HG02759 (cell line): ENCODE measurements at regions not wholly inside any gene's neighbourhood (a gene's known extent, or its start where the extent isn't known, plus 50 kb on each side); places are given as distances from the start of the nearest gene placed in this dataset.
A peak's percentile ranks its signal among the peaks of the same experiment; 100 is the strongest.
"Not testable (repeated sequence)": the region's sequence is repeated elsewhere in the genome, so short reads cannot be mapped to it uniquely, and the experiment has no call there.

ENCODE experiments used
- ATAC-seq: cut with Tn5 transposase; IDR thresholded peaks from one replicate; pipeline ENCODE4 v1.9.1; 2021; ENCODE audit warnings: mild to moderate bottlenecking, moderate library complexity; ENCODE audit not compliant: unreplicated experiment

DNA sequence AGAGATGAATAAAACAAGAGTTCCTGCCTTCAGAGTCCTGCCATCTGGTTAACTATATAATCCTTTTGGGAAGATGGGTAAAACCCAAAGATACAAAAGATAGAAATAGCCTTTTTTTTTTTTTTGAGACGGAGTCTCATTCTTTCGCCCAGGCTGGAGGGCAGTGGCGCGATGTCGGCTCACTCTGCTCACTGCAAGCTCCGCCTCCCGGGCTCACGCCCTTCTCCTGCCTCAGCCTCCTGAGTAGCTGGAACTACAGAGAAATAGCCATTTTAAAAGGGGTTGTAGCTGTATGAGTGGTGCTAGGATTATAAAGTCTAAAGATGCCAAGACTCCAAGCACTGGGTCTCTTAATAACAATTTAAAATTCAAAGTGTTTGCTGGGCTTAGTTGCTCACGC is 97.2 kb downstream of the KDR start:
- no peak for ATAC-seq

DNA sequence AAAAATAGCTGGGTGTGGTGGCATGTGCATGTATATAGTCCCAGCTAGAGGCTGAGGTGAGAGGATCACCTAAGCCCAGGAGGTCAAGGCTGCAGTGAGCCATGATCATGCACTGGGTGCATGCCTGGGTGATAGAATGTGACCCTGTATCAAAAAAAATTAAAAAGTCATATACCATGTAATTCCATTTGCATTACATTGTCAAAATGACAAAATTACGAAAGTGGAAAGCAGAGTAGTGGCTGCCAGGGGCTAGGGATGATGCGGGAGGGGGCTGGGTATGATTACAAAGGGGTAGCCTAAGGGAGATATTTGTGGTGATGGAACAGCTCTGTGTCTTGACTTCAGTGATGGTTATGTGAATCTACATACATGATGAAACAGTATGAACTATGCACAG is 97.8 kb downstream of the KDR start:
- no peak for ATAC-seq

- ATAC-seq: not testable (repeated sequence)
Observed at GRCh38 chr4:55025456-55025855, 99.9 kb downstream of the KDR start.

GRCh38 chr4:55023030-55023429 is 102.4 kb downstream of the KDR start:
- no peak for ATAC-seq

DNA sequence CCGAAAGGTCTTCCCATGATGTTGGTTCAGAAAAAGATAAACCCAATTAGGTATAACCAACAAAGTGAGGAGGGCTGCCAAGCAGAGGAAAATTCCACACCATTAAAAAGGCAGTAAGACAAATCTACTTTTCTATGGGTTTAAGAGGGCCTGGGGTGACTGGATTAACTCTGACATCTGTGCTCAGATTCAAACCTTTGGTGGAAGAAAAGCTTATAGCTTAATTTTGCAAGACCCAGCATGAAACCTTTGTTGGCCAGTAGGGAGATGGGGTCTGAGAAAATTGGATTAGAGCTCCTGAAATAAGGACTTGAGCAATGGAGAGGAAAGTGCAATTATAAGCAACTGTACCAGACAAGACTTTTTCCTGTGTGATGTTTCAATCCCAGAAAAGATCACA is 104.2 kb downstream of the KDR start:
- no peak for ATAC-seq

DNA sequence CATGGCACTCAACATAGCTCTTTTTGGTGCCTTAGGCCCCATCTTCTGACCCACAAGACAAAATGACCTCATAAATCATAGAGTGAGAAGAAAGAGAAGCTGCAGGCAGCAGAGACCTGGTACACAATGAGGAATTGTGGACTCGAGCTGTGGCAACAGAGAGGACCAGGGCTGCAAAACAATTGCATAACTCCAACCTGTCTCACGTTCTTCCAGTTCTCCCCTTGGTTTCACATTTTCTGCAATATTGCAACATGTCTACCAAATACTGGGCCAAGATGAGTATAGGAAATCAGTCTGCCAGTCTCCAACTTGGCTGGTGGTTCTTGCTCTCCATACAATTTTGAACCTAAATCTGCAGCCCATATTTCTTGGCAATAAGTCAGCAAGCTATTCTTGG is 105.3 kb downstream of the KDR start:
- no peak for ATAC-seq

GRCh38 chr4:55018978-55019377 is 106.4 kb downstream of the KDR start:
- no peak for ATAC-seq

DNA sequence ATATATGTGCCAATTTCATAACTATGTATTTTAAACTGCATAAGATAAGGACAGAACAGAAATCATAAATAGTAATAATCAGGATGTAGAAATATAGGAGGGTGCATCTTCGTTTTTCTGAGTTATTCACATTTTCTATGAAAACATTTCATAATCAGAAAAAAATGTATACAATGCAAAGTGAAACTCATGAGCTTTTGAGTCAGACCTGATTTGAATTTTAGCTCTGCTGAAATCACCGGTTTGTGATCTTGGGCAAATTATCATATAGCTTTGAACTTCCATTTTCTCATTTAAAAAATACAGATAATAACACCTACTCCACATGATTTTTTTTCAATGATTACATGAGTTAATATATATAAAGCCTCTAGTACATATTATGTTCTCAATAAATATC is 106.9 kb downstream of the KDR start:
- ATAC-seq: no peak

DNA sequence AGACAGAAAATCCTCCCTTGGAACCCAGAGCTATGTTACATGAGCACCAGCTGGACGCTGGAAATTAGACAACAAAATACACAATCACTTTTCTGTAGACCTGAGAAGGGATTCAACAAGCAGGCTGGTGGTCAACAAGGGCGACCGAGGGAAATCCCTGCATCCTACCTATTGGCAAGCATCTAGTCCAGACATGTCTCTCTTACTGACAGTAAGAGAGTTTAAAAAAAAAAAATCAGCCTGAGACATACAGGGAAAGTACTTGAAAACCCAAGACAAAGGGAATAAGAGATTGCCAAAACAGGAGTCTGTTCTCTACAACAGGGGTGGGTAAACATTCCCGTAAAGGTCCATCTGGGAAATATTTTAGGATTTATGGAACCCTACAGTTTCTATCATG is 108.0 kb downstream of the KDR start:
- no peak for ATAC-seq

- ATAC-seq: no peak
Observed at GRCh38 chr4:55016131-55016530, 109.3 kb downstream of the KDR start.

- no peak for ATAC-seq
Observed at GRCh38 chr4:55014876-55015275, 110.5 kb downstream of the KDR start.

DNA sequence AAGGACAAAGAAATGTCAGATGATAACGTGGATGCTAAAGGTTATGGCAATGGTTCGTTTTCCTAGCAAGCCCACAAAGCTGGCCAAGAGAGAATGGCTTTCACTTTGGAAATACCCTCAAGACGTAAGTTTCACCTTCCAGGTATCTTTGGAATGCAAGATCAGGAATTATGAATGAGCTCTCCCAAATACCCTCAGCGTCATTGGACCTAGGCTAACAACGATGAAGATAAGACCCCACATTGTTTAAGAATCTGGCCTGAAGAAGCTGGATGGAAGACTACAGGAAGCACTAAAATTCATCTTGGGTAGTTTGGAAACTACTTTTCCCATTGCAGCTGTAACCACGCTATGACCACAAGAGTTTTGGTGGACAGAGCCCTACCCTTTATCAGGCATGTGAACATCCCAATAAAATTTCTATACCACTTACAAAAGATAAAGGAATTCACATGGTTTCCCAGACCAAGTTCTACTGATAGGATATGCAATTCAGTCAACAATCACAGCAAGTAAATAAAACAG is 111.9 kb downstream of the KDR start:
- no peak for ATAC-seq

DNA sequence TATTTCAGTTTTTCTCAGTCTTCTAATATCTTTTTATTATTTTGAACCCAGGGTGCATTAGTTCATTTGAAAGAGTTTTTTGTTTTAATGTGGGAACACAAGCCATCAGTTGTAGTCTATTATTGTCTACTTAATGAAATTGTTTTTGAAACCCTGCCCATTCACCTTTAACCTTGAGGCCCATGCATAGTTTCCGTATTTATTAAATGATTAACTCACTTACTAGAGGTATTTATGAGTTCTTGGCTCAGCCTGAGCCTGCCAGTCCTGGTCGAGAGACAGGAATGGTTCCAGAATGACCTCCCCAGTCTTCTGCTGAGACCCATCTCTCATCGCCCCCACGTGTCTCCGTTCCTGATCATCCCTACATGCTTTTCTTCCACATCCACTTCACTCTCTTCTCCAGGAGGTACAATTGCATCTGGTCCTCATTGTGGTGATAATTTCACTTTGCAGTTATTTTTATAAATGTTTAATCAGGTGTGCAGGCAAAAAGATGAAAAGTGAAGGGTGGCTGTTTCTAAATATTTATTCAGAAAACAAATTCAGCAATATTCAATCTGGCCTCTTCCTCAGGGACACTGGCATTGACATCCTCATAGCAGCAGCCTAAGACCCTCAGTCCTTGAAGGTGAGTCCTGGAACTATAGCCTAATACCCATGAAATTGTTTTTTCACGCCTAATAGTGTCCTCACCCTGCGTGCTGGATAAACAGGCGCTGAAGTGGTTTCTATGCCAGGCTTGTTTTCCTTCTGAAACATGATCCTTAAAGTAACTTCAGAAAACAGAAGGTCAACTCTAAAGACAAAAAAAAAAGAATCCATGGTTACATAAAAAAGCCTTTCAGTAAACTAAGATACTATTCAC is 112.8 kb downstream of the KDR start:
- no peak for ATAC-seq

DNA sequence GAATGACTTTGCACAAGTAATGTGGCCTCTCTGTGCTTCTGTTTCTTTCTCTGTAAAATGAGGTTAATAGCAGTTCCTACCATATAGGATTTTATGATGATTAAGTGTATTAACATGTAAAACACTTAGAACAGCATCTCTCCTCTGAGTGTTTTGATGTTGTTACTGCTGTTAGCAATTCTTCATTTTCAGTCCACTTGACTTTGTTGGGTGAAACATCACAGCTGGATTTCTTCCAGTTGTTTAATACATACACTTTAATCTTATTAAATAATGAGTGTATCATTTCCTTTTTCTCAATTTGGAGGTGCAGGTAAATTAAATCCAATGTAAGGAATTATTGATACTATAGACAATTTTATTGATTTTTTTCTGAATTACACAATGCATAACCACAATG is 113.6 kb downstream of the KDR start:
- ATAC-seq: no peak

DNA sequence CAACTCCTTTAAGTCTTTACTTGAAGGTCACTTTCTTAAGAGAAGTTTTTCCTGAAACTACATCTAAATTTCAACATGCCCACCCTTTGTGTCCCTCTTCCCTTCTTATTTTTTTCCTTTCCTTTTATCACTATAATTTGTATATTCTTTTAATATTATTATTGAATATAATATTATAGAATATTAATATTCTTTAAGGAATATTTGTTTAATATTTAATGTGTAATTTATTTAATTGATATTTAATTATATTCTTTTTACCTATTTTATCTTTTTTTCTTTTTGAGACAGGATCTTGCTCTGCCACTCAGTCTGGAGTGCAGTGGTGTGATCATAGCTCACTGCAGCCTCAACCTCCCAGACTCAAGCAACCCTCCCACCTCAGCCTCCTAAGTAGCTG is 114.8 kb downstream of the KDR start:
- ATAC-seq: no peak

- ATAC-seq: peak; percentile 44
Observed at GRCh38 chr4:55008166-55009056, 117.0 kb downstream of the KDR start.

- no peak for ATAC-seq
Observed at GRCh38 chr4:55005910-55006309, 119.5 kb downstream of the KDR start.

GRCh38 chr4:55004831-55005230 is 120.6 kb downstream of the KDR start:
- no peak for ATAC-seq

DNA sequence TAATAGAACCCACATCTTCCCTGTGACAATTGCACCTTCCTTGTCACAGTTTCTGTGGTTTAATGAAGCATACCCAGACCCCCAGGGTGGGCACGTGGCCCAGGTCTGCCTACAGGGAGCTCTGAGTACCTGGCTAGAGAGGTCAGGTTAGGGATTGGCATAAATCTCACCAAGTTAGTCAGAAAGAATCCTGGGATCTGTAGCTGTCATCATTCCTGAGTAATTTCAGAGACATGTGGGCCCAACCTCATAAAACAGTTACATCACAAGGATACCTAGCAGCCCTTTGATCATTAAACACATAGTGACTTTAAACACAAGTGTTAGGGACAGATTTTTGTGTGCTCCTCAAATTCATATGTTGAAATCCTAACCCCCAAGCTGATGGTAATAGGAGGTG is 123.0 kb downstream of the KDR start:
- no peak for ATAC-seq

- ATAC-seq: no peak
Observed at GRCh38 chr4:55001538-55001937, 123.9 kb downstream of the KDR start.

- ATAC-seq: no peak
Observed at GRCh38 chr4:54999003-54999402, 126.4 kb downstream of the KDR start.
